Spleen (tissue), 7 donors: ENCODE measurements at regions not wholly inside any gene's neighbourhood (a gene's known extent, or its start where the extent isn't known, plus 50 kb on each side); places are given as distances from the start of the nearest gene placed in this dataset.

Experiments
- CTCF ChIP-seq, 11 experiments: fragments of 200-600 bp in 7 of 11; fragments of 450-650 bp in 4 of 11; sonication (generic) in 4 of 11; IDR thresholded peaks in 8 of 11; conservative IDR thresholded peaks in 3 of 11; 1 replicate in 7 of 11; 2 replicates in 4 of 11; pipeline versions ENCODE4 v1.4.0 to v1.8.0; 2016 to 2021; ENCODE audit warnings: antibody characterized with exemption in 11 of 11, inconsistent platforms in 4 of 11, mild to moderate bottlenecking in 1 of 11
- POLR2A ChIP-seq, 3 donors: fragments of 450-650 bp; IDR thresholded peaks; one replicate each; pipeline ENCODE4 v1.5.1; 2017; ENCODE audit warnings: antibody characterized with exemption in 3 of 3, mild to moderate bottlenecking in 1 of 3
- POLR2AphosphoS5 ChIP-seq, 3 donors: sonication (generic); formaldehyde crosslinking; IDR thresholded peaks; one replicate each; pipeline ENCODE4 v1.5.1; 2017; ENCODE audit warnings: antibody characterized with exemption in 3 of 3
- donor health status: DM: no; HTN: no; CAD: no; lungs with moderate emphysema.
- donor health status: DM: no; HTN: no; CAD: no.
- donor health status: DM: no; HTN: no; CAD: no.

- TF ChIP-seq POLR2A (IDR thresholded peaks at IDR 0.05) (no peak), POLR2AphosphoS5 (IDR thresholded peaks at IDR 0.05) (no peak), CTCF (IDR thresholded peaks at IDR 0.05 in 8 of 11, conservative IDR thresholded peaks at IDR 0.05 in 3 of 11) (no peak)
These were observed 62.2 kb upstream of the SIAH1 start for GRCh38 chr16:48447428-48447827.
